GM21717 (cell line): ENCODE measurements at regions not wholly inside any gene's neighbourhood (a gene's known extent, or its start where the extent isn't known, plus 50 kb on each side); places are given as distances from the start of the nearest gene placed in this dataset.
A peak's percentile ranks its signal among the peaks of the same experiment; 100 is the strongest.

ENCODE experiments used
- ATAC-seq: cut with Tn5 transposase; IDR thresholded peaks from one replicate; pipeline ENCODE4 v1.9.1; 2021; ENCODE audit warnings: mild to moderate bottlenecking, moderate library complexity; ENCODE audit not compliant: unreplicated experiment

DNA sequence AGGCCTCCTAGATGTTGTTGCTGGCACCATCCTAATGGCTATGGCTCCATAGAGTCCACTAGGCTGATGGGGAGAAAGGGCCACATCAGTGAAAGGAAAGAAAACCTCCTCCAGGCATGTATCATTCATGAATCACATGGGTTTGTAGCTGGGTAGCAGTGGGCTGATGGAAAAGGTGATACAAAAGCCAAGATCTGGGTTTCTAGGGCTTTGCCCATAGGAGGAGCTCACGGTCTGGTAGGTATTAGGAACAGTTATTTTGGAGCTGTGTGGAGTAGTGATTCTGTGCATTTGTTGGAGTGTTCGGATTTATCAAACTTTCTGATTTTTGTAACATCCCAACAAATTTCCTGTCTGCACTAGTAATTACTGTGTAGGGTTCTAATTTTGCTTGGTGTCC is 259.2 kb downstream of the SLC4A3 start:
- no peak for ATAC-seq

DNA sequence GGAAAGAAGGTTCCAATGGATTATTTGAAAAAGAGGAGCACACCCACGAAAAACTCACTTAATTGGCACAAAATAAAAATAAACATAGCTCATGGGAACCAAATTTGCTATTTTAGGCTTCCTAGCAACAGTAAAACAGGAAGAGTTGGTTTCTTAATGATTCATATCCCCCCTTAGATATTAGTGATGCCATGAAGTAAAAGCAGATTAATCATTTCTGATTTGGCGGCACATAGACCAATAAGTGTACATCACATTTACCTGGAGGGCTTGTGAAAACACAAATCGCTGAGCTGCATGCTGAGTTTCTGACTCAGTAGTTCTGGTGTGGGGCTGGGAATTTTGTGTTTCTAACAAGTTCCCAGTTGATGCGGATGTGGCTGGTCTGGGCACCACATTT is 260.4 kb downstream of the SLC4A3 start:
- ATAC-seq = no peak

DNA sequence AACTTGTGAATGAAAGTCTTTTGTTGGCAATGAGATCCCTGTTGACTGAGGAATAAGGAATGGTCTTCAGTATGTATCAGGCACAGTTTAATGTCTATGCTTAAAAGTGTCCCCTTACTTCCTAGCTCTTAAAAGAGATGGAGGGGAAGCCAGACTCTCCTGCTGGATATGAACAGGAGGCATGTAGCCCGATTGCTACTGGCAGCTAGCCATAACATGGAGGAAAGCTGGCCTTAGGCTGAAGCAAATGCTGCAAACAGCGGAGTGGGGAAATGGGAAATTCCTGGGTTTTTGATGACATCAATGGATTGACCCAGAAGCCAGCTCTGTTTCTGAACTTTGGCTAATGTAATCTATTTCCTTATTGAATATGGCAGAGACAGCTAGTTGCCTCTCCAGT is 266.1 kb downstream of the SLC4A3 start:
- no peak for ATAC-seq

DNA sequence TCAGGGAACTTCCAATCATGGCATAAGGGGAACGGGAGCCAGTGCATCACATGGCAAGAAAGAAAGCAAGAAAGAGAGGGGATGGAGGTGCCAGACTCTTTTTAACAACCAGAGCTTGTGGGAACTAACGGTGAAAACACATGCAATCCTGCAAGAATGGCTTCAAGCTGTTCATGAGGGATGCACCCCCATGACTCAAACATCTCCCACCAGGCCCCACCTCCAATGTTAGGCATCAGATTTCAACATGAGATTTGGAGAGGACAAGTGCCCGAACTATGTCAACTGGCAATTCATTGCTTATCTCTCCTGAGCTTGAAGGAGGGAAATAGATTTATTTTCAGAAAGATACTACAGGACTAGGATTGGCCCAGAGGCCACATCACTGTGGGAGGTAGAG is 270.0 kb downstream of the SLC4A3 start:
- ATAC-seq = no peak

DNA sequence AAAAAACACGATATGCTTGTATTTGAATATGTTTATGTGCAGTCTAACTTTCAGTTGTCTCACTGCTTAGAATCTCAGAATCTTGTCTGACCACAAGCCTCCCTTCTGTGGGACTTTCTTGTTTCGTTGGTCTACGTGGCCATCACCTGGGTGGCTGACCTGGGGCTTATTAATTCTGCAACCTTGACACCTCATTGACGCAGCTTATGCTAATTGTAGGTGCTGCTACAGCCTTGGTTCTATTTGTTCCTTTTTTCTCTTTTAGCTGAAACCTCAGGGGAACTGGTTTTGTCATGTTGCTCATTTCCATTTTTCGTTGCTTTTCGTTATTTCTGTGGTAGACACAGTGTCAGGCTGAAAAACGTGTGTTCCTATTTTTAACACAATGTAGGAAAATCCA is 273.7 kb downstream of the SLC4A3 start:
- peak; percentile 61 for ATAC-seq

DNA sequence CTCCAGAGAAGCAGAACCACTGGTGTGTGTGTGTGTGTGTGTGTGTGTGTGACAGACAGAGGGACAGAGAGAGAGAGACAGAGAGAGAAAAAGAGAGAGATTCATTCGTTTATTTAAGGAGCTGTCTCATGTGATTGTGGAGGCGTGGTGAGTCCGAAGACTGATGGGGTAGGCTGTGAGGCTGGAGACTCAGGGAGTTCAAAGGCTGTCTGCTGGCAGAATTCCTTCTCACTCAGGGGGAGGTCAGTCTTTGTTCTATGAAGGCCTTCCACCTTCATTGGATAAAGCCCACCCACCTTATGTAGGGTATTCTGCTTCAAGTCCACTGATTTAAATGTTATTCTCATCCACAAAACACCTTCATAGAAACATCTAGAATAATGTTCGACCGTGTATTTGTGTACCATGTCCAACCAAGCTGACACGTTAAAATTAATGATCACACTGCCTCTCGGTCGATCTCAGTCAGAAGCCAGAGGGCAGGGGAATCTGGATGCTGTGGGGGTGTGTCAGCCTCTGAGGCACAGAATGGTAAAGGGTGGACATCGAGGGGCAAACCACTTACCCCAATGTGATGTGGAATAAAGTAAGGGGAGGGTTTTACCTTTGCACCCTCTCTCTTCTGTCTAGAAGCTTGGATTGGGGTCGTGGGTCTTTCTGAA is 275.6 kb downstream of the SLC4A3 start:
- no peak for ATAC-seq

DNA sequence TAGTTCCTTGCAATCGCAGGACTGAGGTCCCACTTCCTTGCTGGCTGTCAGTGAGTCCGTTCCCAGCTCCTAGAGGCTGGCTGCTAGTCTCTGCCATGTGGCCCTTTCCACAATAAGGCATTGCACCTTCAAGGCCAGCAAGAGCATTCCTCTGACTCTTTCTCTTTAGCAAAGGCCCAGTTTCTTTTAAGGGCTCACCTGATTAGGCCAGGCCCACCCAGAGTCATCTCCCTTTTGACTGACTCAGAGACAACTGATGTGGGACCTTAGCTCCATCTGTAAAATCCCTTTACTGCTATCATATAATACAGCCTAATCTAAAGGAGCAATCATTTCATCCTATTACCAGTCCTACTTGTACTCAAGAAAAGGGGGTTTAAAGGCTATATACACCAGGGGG is 278.2 kb downstream of the SLC4A3 start:
- no peak for ATAC-seq

DNA sequence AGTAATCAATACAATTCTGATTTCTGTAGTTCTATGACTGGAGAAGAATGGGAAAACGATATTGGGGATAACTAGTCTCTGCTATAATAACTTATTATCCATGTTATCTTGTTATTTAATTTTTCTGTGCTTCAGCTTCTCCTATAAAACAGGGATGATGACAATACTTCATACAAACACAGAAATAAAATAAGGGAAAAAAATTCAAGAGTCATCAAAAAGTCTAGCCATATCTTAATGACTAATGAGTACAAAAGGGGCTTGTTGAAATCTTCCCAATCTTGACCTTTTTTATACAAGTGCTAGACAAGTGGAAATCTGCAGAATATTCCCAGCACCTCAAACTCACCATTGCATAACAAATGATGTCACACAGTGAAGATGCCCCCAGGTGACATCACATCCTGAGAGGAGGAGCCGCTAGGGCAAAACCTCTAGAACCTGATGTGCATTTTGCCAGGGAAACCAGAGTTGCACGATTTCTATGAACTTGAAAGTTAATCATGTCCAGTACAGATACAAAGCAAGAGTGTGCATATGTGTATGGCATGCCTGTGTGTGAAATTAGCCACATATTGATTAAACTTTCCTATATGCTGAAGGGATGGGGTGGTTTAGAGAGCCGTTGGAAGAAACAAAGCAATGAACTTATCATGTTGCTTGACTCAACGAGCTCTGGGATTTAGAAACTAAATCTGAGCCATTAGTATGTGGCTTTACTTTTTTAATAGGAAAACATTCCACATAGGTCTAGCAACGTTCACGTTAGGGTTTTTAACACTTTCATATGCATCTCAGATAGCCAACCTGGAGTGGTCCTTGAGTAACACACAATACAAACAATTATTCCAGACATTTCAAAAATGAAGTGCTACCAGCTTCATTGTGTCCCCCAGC is 278.9 kb downstream of the SLC4A3 start:
- no peak for ATAC-seq

DNA sequence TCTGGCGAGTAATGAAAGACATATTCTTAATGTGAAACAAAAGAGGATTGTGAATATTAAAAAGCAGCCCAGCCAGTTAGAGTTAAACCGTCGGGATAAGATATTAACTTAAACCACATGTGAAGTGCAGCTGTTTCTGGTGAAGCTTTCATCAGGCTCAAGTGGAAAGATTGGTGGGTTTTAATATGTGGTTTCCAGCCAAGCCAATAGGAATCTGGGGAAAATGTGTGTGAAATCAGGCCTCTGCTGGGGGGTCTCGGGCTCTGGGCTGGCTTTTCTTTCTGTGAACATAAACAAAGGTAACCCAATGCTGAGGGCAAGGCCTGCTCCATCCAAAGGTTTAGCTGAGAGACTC is 279.6 kb downstream of the SLC4A3 start:
- no peak for ATAC-seq

DNA sequence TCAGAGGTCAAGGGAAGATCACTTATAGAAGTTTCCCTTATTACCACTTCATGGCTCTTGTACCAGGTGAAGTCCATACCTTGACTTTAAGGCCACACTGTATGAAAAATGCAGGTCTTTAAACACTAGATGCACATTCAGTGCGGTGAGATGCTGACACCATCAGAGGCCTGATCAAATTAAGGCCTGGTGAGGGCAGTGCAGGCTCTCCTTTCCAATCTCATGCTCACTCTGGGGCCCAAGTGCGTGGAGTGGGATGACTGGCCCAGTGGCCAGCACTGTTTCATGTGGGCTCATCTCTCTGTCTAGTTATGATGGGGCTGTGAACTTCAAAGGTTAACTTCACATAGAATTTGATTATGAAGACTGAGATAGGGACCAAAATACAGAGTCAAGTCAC is 281.1 kb downstream of the SLC4A3 start:
- ATAC-seq = no peak

DNA sequence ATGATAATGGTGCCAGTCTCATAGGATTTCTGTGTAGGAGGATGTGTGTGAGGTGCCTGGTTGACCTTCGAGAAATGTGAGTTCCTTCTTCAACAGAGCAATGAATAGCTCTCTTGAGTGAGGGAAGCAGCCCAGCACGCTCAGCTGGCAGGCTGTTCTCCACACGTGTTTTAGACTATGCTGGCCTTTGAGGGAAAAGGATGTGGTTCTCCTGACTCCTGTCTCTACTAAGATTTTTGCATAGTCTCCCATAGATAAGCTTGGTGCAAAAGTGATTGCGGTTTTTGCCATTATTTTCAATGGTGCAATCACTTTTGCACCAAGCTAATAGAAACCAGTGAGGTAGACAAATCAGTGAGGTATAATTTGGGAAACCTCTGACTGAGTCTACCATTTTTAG is 284.1 kb downstream of the SLC4A3 start:
- ATAC-seq = no peak

DNA sequence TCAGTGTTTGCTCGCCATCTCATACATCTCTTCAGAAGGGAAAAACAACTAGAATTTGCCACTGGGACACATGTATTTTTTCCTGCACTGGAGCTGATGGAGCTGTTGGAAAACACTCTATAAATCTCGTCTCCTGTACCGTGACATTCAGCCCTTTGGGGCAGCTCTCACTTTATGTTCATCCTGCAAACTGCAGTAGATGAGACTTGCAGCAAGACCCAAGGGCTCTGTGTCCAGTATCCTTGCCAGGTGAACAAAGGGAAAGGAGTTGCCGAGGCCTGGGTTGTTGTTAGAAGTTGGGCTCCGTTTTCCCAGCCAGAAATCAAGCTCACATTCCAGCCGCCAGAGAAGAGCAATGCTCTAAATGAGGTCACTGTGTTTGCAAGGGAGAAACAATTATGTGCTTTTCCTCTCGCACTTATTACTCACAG is 285.1 kb downstream of the SLC4A3 start:
- no peak for ATAC-seq

DNA sequence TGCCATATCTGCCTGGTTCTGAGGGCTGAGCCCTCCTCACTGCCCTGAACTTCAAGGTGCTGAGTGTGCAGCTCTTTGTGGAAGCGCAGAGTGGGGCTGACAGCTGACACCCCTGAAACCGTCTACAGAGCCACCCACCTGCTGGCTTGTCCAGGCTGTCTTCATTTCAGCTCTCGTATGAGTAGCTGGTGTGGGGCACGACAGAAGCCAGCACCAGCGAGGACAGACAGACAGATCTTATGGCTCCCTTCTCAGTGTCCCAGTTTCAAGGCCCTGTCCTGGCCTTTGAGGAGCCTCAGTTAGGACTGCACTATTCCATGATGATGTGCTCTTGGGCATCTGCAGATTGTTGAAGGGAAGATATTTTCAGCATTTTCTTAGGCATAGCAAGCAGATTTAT is 287.1 kb downstream of the SLC4A3 start:
- ATAC-seq = no peak

DNA sequence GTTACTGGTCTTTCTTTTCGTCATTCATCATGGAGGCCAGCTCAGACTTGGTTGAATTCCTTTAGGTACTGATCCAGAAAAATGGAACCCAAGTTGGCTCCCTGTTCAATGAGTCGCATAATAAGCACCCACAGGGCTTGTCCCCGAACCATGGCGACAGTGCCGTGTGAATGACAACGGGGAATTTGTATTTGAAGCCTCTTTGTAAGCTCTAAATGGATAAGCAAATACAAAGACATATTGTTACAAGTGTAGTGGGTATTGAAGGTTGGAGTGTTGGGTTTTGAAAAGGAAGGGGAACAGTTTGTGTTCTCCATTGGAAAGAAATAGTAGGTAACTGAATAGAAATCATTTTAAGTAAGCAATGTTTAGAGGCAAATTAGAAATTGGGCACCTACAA is 288.9 kb downstream of the SLC4A3 start:
- ATAC-seq = no peak

DNA sequence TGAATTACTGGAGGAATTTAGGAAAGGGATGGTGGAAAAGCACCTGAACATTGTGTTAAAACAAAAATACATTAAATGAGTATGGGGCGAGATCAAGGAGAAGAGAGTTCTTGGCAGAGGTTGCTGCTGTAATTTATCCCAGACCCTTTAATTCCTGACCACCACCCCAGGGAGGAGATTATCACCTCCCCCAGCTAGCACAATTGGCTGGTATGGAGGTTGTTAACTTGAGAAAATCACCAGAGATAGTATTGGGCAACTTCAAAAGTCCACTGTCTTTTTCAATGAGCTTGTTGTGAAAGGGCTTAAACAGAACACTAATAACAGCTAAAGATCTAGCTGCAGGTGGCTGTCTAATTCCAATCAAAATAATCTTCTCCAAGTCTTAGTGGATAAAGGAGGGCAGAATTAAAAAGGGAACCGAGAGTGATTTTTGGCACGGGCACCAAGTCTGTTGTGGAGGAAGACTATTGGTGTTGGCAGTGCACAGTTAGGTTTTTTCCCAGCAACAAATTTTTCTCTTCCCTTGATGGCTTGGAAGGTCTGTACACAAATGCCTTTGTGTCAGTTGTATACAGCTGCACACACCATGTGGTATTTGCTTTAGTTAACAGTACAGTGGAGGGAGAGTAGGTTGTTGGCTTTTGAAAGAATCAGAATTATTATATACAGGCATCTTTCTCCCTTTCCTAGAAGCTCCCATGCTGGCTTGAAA is 289.5 kb downstream of the SLC4A3 start:
- no peak for ATAC-seq

DNA sequence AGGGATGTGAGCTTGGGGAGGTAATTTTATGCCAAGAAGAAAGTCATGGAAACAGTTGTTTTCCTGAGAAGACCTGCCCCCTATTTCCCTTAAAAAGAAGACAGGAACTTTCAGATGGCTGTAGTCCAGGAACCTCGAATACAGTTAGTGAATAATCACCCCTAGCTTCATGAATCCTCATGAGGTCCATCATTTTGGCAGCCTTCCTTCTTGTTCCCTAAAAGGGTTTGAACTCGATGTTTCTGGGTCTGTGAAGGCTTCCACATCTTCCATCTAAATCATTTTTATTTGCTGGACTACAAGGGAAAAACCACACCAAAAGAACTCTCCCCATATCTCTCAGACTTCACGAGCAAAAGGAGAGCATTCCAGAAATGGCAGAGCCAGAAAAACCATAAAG is 290.8 kb downstream of the SLC4A3 start:
- ATAC-seq = no peak

DNA sequence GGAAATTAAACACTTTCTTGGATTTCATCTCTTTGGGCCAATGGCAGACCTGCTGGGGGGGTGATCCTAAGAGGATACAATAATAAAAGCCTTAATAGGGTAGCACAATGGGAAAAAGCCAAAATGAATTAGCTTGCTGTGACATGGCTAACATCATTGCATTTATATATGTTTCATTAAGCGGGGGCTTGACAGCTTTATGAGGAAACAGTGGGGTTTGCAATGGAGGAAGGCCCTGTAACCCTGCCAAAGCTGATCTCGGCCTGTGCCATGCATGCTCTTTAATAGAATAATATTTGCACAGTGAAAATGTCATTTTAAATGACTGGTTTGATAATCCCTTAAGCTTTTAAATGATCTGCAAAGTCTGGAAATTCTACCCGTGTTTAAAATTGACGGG is 291.5 kb downstream of the SLC4A3 start:
- ATAC-seq = no peak

DNA sequence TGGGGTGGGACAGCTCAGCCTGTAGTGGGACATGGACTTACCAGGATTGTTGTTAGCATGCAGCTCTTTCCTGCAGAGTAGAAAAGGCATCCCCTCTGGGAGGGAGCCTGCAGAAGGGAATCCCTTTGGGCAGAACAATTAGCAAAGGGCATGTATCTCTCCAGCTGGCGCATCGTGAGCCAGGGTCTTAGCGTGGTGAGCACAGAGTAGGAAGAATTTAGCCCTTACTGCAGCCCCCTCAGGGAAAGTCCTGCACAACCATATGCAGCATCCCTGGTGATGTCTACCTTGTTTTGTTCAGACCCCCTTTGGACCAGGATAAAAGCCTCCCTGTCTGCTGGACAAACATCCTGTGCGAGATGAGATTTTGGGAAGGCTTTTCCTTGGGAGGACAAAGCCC is 292.1 kb downstream of the SLC4A3 start:
- no peak for ATAC-seq

DNA sequence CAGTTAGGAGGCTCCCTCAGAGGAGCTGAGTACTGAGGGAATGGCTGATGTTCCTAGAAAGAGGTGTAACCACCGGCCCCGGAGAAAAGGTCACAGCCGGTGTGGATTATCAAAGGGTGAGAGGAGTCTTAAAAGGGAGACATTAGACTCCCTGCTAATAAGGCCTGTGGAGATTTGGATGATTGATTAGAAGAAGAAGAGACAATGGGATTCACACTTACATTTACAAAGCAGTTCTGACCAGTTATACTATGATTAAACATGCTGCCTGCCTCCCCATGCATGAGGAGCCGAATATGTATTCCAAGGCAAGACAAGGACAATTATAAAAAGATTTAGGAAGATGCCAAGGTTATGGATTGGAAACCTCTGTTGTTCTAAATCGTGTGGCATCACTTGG is 302.4 kb downstream of the SLC4A3 start:
- ATAC-seq = no peak

DNA sequence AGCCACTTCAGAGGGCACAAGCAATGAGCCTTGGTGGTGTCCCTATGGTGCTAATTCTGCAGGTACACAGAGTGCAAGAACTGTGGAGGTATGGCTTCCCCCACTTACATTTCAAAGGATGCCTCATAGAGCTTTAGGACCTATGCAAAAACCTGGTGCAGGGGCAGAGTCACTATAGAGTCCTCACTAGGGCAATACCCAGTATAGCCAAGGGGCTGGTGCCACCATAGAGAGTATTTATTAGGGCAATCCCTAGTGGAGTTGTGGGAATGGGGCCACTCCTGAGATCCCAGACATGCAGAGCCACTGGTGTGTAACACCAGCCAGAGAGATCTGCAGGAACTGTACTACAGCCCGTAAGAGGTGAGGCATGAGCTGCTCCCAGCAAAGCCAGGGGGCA is 312.2 kb downstream of the SLC4A3 start:
- ATAC-seq = no peak

DNA sequence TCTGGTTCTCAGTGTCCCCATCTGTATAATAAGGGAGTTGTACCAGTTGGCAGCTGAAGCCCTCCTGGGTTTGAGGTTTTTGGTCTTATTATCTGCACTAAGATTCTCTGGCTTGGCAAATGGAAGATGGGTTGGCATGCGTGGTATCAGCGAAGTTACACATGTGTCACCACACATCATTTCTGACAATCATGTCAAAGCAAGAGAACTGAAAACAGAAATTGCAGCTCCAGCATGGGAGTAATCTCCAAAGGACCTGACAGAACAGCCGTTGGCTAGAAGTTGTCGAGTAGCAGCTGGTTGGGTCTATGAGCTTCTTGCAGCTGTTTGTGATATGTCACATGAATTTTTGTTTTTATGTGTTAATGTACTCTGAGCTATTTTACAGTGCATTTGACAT is 317.4 kb downstream of the SLC4A3 start:
- ATAC-seq = no peak

DNA sequence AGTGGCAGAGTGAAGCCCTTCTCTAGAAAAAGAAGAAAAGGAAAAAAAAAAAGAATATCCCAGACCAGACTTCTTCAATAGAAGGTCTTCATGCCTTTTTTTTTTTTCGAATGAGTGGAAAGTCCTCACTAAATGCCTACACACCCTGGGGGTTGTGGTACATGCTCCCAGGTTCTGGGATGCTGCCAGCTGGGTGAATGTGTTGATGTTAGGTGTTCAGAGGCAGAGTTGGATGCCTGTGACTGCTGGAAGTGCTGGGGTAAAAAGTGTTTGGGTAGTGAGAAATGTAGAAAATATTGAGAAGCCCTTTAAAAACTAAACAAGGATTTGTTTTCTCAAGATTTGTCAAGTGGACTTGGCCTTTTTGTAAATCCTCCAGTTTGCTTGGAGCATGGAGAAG is 318.6 kb downstream of the SLC4A3 start:
- no peak for ATAC-seq
